Hematopoietic multipotent progenitor cell treated with erythropoietin and hydrocortisone succinate and interleukin-3 and kit ligand, for 6 days (in vitro differentiated cells): ENCODE measurements at regions not wholly inside any gene's neighbourhood (a gene's known extent, or its start where the extent isn't known, plus 50 kb on each side); places are given as distances from the start of the nearest gene placed in this dataset.

Experiments used
- DNase-seq: peaks from one replicate; pipeline ENCODE4 v3.0.0-alpha.2; 2015

- DNase-seq: peak; percentile 42
Measured at GRCh38 chrX:9318213-9318612, 146.6 kb upstream of the TBL1X start.

- no peak for DNase-seq
Measured at GRCh38 chrX:9318766-9319165, 146.1 kb upstream of the TBL1X start.

- no peak for DNase-seq
Measured at GRCh38 chrX:9320940-9321339, 143.9 kb upstream of the TBL1X start.

- no peak for DNase-seq
Measured at GRCh38 chrX:9324676-9325075, 140.2 kb upstream of the TBL1X start.

- DNase-seq: no peak
Measured at GRCh38 chrX:9326369-9326768, 138.5 kb upstream of the TBL1X start.

- no peak for DNase-seq
Measured at GRCh38 chrX:9327086-9327746, 137.6 kb upstream of the TBL1X start.

- DNase-seq: no peak
Measured at GRCh38 chrX:9327747-9328145, 137.1 kb upstream of the TBL1X start.

GRCh38 chrX:9329056-9329455 lies 135.8 kb upstream of the TBL1X start:
- DNase-seq: no peak

- DNase-seq: no peak
Measured at GRCh38 chrX:9330249-9330982, 134.4 kb upstream of the TBL1X start.

GRCh38 chrX:9333873-9334560 lies 130.8 kb upstream of the TBL1X start:
- no peak for DNase-seq

GRCh38 chrX:9335251-9335650 lies 129.6 kb upstream of the TBL1X start:
- no peak for DNase-seq

- no peak for DNase-seq
Measured at GRCh38 chrX:9336456-9336855, 128.4 kb upstream of the TBL1X start.

GRCh38 chrX:9337046-9337445 lies 127.8 kb upstream of the TBL1X start:
- DNase-seq: no peak

- no peak for DNase-seq
Measured at GRCh38 chrX:9338986-9339385, 125.9 kb upstream of the TBL1X start.

GRCh38 chrX:9339603-9340491 lies 125.0 kb upstream of the TBL1X start:
- peak; percentile 70 for DNase-seq

- DNase-seq: peak; percentile 59
Measured at GRCh38 chrX:9340598-9341290, 124.1 kb upstream of the TBL1X start.

- DNase-seq: peak; percentile 65
Measured at GRCh38 chrX:9341291-9342201, 123.3 kb upstream of the TBL1X start.

GRCh38 chrX:9342561-9343051 lies 122.3 kb upstream of the TBL1X start:
- peak; percentile 86 for DNase-seq

GRCh38 chrX:9343971-9344370 lies 120.9 kb upstream of the TBL1X start:
- no peak for DNase-seq

GRCh38 chrX:9345957-9346356 lies 118.9 kb upstream of the TBL1X start:
- no peak for DNase-seq
